SU-DHL-6 (cell line): ENCODE measurements at regions not wholly inside any gene's neighbourhood (a gene's known extent, or its start where the extent isn't known, plus 50 kb on each side); places are given as distances from the start of the nearest gene placed in this dataset.

Source experiments
- H2AFZ ChIP-seq: fragments of 200-600 bp; sonication (generic); 2 replicates; pipeline ENCODE4 v1.6.1; 2014; ENCODE audit warnings: low read depth, mild to moderate bottlenecking, moderate library complexity, mixed read lengths, antibody characterized with exemption, low read length; ENCODE audit not compliant: severe bottlenecking
- H3F3A ChIP-seq: fragments of 200-600 bp; shearing (Covaris generic); 2 replicates; pipeline ENCODE4 v1.6.0; 2016; ENCODE audit warnings: antibody characterized with exemption, mild to moderate bottlenecking; ENCODE audit not compliant: insufficient read depth
- H3K27ac ChIP-seq: fragments of 200-600 bp; sonication (generic); 2 replicates; pipeline ENCODE4 v1.5.1; 2016; ENCODE audit warnings: low read depth, mild to moderate bottlenecking, low read length, moderate library complexity, mixed read lengths
- H3K27me3 ChIP-seq: fragments of 200-600 bp; sonication (generic), shearing (Covaris generic); 2 replicates; pipeline ENCODE4 v1.6.0; 2014; ENCODE audit warnings: mild to moderate bottlenecking, low read length
- H3K36me3 ChIP-seq: fragments of 200-600 bp; sonication (generic); 2 replicates; pipeline ENCODE4 v1.6.1; 2014; ENCODE audit warnings: mild to moderate bottlenecking, low read length, mixed read lengths
- H3K4me2 ChIP-seq: fragments of 300-600, 200-600 bp; shearing (Covaris generic), sonication (generic); 2 replicates; pipeline ENCODE4 v1.6.0; 2014; ENCODE audit warnings: low read length, low read depth, mild to moderate bottlenecking; ENCODE audit not compliant: poor library complexity, severe bottlenecking
- H3K4me3 ChIP-seq: fragments of 200-600 bp; sonication (generic); 2 replicates; pipeline ENCODE4 v1.5.1; 2014; ENCODE audit warnings: antibody characterized with exemption, low read length, mild to moderate bottlenecking, mixed read lengths; ENCODE audit not compliant: insufficient read depth, poor library complexity, severe bottlenecking
- H3K79me2 ChIP-seq: fragments of 200-600 bp; sonication (generic); 2 replicates; pipeline ENCODE4 v1.6.1; 2014; ENCODE audit warnings: mild to moderate bottlenecking, low read length, moderate library complexity; ENCODE audit not compliant: insufficient read depth
- H3K9ac ChIP-seq: fragments of 200-600 bp; sonication (generic); 2 replicates; pipeline ENCODE4 v1.7.0; 2014; ENCODE audit warnings: mild to moderate bottlenecking, low read length
- H3K9me2 ChIP-seq: fragments of 200-600 bp; sonication (generic); replicated peaks from 2 replicates; pipeline ENCODE4 v1.6.1; 2014; ENCODE audit warnings: low read length; ENCODE audit not compliant: insufficient read depth
- H3K9me3 ChIP-seq: fragments of 200-600 bp; sonication (generic); 2 replicates; pipeline ENCODE4 v1.6.1; 2014; ENCODE audit warnings: low read length, mixed read lengths; ENCODE audit not compliant: insufficient read depth
- H4K20me1 ChIP-seq: fragments of 200-600 bp; sonication (generic); 2 replicates; pipeline ENCODE4 v1.6.1; 2014; ENCODE audit warnings: low read depth, mild to moderate bottlenecking, antibody characterized with exemption, low read length, moderate library complexity, mixed read lengths
- EZH2phosphoT487 ChIP-seq: fragments of 200-600 bp; sonication (generic), shearing (Covaris generic); conservative IDR thresholded peaks from 2 replicates; pipeline ENCODE4 v1.6.1; 2018; ENCODE audit warnings: mild to moderate bottlenecking, antibody characterized with exemption, low read length, moderate library complexity, mixed read lengths
- TF ChIP-seq, protein P1 (sequence below): fragments of 200-600 bp; sonication (generic); IDR thresholded peaks from one replicate; pipeline ENCODE4 v1.5.1; 2017; ENCODE audit warnings: antibody characterized with exemption, mild to moderate bottlenecking, low read length, moderate library complexity; ENCODE audit not compliant: insufficient read depth, poor library complexity, severe bottlenecking

DNA sequence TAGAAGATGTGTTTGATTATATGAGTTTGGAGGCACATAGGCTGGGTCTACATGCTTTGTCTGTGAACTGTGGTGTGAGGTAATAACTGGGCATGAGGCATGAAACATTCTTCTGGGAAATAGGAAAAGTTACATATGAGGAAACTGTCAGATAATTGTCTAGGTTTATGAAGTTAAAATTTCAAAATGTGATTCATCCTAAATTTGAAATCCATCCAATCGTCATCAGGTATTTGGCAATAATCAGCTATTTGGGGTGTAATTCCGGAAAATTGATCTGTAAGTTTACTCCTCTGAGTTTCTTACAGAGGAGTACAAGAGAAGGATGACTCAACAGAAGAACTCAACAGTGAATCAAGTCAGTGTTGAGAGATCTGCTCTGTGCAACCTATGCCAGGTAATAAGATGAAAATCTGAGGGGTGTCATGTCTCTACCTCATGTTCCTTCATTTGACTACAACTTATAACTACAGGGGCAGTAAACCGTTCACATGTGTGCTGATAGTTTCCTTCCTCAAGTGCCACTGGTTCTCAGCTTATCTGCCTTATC lies 1171.6 kb upstream of the CDH18 start:
- no peak overlapping the region for H3K9ac ChIP-seq
- H3K9me3 ChIP-seq = no peaks in the 10 kb centered on the region
- no peak overlapping the region for H3K4me3 ChIP-seq
- no peaks in the 10 kb centered on the region for H3F3A ChIP-seq
- H4K20me1 ChIP-seq = no peaks in the 10 kb centered on the region
- H3K36me3 ChIP-seq = no peaks in the 10 kb centered on the region
- H3K4me2 ChIP-seq = no peak overlapping the region
- H3K79me2 ChIP-seq = no peaks in the 10 kb centered on the region
- H3K9me2 ChIP-seq = no peaks in the 10 kb centered on the region
- H3K27ac ChIP-seq = no peak overlapping the region
- no peak overlapping the region for H2AFZ ChIP-seq
- no peak for TF ChIP-seq EZH2phosphoT487
- TF ChIP-seq, protein P1, sequence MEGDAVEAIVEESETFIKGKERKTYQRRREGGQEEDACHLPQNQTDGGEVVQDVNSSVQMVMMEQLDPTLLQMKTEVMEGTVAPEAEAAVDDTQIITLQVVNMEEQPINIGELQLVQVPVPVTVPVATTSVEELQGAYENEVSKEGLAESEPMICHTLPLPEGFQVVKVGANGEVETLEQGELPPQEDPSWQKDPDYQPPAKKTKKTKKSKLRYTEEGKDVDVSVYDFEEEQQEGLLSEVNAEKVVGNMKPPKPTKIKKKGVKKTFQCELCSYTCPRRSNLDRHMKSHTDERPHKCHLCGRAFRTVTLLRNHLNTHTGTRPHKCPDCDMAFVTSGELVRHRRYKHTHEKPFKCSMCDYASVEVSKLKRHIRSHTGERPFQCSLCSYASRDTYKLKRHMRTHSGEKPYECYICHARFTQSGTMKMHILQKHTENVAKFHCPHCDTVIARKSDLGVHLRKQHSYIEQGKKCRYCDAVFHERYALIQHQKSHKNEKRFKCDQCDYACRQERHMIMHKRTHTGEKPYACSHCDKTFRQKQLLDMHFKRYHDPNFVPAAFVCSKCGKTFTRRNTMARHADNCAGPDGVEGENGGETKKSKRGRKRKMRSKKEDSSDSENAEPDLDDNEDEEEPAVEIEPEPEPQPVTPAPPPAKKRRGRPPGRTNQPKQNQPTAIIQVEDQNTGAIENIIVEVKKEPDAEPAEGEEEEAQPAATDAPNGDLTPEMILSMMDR = no peak
- H3K27me3 ChIP-seq = no peaks in the 10 kb centered on the region

DNA sequence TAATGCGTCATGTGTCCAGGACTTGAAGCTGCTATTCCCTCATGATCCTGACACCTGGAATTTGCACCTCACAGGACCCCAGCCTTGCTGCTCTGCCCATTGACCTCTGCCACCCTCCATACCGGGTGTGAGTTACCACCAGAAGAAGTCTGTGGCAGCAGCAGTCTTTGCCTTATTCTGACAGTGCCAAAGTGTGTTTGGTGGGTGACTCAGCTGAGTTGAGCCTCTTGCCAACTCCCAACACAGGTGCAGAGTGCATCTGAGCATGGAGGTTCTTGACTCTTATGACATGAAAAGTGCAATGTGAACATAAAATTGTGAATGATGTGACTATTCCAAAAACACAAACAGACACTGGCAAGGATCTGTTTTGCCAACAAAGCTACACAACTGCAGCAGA lies 1166.5 kb upstream of the CDH18 start:
- Histone ChIP-seq H3K79me2 (no peaks in the 10 kb centered on the region), H3F3A (no peaks in the 10 kb centered on the region), H2AFZ (peak overlapping the region; percentile 41), H3K4me3 (no peak overlapping the region), H3K27me3 (no peaks in the 10 kb centered on the region), H3K36me3 (no peaks in the 10 kb centered on the region), H3K9ac (no peak overlapping the region), H3K27ac (no peak overlapping the region), H3K4me2 (no peak overlapping the region), H4K20me1 (no peaks in the 10 kb centered on the region), H3K9me2 (no peaks in the 10 kb centered on the region), H3K9me3 (no peaks in the 10 kb centered on the region)
- TF ChIP-seq, protein P1 = no peak
- no peak for TF ChIP-seq EZH2phosphoT487

DNA sequence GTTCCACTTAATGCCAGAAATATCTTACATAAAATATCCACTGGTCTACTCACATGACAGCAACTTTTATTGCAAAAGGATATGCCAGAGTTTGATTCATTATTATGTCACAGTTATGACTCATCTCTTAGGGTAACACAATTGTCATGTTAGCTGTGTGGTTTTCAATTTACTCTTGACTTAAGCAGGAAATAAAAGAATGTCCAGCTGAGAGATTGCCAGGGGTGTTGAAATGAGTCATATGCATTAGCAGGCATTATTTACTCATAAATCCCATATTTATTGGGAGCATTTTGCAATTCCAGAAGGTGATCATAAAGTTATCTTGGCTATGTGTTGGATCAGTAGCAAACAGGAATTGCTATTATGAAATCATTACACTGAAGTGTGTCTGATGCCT lies 1164.6 kb upstream of the CDH18 start:
- Histone ChIP-seq H3K36me3 (no peaks in the 10 kb centered on the region), H4K20me1 (no peaks in the 10 kb centered on the region), H3K27me3 (no peaks in the 10 kb centered on the region), H3K4me3 (no peak overlapping the region), H3K27ac (no peak overlapping the region), H3K4me2 (no peak overlapping the region), H3F3A (no peaks in the 10 kb centered on the region), H3K9ac (no peak overlapping the region), H3K9me3 (no peaks in the 10 kb centered on the region; the same call in 1 of the 2 replicates), H3K79me2 (no peaks in the 10 kb centered on the region), H2AFZ (no peak overlapping the region), H3K9me2 (no peaks in the 10 kb centered on the region)
- TF ChIP-seq EZH2phosphoT487 = no peak
- TF ChIP-seq, protein P1 = no peak
